GM12875 (cell line): ENCODE measurements at regions not wholly inside any gene's neighbourhood (a gene's known extent, or its start where the extent isn't known, plus 50 kb on each side); places are given as distances from the start of the nearest gene placed in this dataset.

Source experiments
- H3K4me3 ChIP-seq: one replicate; pipeline ENCODE4 v1.5.1; 2011; ENCODE audit warnings: low read depth, low read length, control low read depth
- TF ChIP-seq, protein P1 (sequence below): IDR thresholded peaks from 2 replicates; pipeline ENCODE4 v1.5.1; 2011; ENCODE audit warnings: low read depth, mild to moderate bottlenecking, control low read depth, inconsistent platforms, low read length, moderate library complexity, borderline replicate concordance; ENCODE audit not compliant: insufficient read depth

DNA sequence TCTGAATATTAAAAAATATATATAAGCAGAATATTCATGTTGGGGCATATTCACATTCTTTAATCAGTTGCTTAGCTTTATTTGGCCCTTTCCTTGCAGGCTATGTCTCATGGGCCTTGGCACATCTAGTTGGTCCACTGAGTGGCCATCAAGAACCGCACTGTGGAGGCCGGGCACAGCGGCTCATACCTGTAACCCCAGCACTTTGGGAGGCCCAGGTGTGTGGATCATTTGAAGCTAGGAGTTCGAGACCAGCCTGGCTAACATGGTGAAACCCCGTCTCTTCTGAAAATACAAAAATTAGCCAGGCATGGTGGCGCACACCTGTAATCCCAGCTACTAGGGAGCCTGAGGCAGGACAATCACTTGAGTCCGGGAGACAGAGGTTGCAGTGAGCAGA, 127.6 kb upstream of the TANK start:
- TF ChIP-seq, protein P1, sequence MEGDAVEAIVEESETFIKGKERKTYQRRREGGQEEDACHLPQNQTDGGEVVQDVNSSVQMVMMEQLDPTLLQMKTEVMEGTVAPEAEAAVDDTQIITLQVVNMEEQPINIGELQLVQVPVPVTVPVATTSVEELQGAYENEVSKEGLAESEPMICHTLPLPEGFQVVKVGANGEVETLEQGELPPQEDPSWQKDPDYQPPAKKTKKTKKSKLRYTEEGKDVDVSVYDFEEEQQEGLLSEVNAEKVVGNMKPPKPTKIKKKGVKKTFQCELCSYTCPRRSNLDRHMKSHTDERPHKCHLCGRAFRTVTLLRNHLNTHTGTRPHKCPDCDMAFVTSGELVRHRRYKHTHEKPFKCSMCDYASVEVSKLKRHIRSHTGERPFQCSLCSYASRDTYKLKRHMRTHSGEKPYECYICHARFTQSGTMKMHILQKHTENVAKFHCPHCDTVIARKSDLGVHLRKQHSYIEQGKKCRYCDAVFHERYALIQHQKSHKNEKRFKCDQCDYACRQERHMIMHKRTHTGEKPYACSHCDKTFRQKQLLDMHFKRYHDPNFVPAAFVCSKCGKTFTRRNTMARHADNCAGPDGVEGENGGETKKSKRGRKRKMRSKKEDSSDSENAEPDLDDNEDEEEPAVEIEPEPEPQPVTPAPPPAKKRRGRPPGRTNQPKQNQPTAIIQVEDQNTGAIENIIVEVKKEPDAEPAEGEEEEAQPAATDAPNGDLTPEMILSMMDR: no peak
- no peak overlapping the region for H3K4me3 ChIP-seq

DNA sequence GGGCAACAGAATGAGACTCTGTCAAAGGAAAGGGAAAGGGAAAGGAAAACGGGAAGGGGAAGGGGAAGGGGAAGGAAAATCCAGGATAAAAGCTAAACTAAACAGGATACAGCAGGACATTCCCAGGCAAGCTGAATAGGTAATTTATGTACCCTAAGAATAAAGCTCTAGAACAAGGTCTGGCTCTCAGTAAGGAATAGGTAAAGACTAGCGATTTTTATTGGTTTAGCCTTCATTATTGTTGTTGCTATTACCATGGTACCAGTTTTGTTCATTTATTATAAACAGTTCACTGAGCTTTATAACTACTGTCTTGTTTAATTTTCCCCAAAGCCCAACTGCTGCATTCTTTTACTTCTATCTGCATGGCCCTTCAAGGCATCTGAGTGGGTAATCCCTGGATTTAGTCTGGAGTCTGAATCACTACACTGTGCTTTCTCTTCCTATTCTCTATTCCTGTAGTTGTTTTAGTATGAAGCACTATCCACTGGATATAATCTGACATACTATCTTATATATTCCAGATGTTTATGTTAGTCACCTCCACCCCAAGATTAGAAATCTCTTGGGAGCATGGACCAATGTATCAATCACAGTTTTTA, 127.1 kb upstream of the TANK start:
- TF ChIP-seq, protein P1: no peak

DNA sequence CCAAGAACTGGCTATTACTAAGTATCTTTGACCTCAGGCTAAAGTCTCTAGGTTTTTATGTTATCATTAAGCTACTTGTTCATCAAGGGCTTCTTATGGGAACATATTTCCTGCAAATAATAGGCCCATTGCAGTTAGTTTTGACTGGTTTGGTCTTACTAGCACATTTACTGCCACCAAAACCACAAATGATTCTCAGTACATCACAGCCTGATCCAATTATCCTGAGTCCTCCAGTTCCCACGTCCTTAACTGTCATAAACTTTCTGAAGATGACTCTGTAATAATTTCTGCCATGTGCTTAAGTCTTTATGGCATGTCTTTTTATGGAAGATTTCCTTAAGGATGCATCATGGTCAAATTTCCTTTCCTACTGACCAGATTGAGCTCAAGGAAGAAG, 123.3 kb upstream of the TANK start:
- no peak overlapping the region for H3K4me3 ChIP-seq
- TF ChIP-seq, protein P1: no peak

More for the DNA sequence above, 127.1 kb upstream of the TANK start:
- no peak overlapping the region for H3K4me3 ChIP-seq

DNA sequence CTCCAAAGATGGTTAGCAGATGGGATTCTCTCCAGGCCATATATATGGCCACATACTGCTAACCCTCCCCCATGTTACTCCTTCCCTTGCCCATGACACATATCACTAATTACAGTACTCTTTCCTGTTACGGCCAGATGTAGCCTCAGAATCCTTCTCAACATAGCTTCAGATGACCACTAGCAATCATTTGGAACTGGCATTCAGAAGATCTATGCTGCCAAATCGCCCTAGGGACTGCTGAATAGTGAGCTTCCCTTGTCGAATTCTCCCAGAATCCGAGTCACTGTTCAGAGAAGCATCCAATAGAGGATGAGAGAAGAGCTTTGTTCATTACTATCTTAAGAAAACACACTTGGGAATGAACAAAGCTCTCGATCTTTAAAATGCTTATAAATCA, 121.2 kb upstream of the TANK start:
- no peak overlapping the region for H3K4me3 ChIP-seq
- TF ChIP-seq, protein P1: no peak

GRCh38 chr2:161041356-161041755, 118.9 kb upstream of the TANK start:
- TF ChIP-seq, protein P1: no peak
- no peak overlapping the region for H3K4me3 ChIP-seq

DNA sequence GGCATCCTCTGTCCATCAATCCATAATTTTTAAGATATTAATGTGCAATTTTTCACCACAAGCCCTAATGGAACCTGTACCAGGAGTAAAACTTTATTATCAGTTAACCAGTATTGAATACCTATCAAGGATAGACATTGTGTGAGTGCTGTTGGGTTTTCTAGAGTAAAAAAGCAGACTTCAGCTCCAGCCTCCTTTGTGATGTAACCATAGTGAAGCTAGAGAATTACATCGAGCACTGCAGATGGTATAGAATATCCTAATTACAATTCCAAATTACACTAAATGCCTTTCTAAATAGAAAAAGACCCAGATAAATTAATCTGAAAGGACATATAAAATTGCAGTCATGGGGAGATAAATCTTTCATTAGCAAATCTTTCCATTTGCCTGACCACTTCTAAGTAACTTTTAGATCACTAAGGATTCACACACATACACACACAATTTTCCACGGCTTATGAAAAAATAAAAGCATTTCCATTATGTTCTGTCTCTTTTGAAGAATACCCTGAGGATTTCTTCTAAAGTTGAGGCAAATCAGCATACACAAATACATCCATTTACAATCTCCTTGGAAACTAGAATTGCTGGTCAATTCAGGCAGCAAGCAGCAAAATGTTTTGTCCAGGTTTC, 117.1 kb upstream of the TANK start:
- TF ChIP-seq, protein P1: no peak
- H3K4me3 ChIP-seq: no peak overlapping the region
